ENCODE measurements at regions not wholly inside any gene's neighbourhood (a gene's known extent, or its start where the extent isn't known, plus 50 kb on each side); places are given as distances from the start of the nearest gene placed in this dataset.

DNA sequence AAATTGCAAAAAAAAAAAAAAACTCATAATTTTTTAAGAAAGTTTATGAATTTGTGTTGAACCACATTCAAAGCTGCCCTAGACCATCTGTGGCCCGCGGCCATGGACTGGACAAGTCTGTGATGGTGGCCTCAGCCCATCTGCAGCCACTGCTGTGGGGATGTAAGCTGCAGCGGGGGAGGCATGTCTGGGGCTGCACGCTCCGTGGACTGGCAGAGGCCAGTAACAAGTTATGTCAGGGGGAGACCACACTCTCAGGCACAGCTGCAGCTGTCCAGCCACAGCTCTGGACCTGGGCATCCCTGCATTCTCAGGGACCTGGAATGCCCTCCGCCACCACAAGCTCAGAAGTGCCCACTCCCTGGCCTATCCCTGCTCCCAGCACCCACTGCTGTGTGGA lies 1272.3 kb upstream of the CDH9 start:
- H4K5ac ChIP-seq (ENCODE audit: insufficient read length, low read depth, low read length), result no peak overlapping the region
- H3K4me3 ChIP-seq (ENCODE audit: extremely low read depth in 1 of 4, insufficient read depth in 2 of 4, low read depth in 3 of 4, low read length in 4 of 4), result no peak overlapping the region
- no peak overlapping the region for H3K14ac ChIP-seq (ENCODE audit: insufficient read length)
- no peak overlapping the region for H3K27ac ChIP-seq (ENCODE audit: low read depth, low read length)
- no peak overlapping the region for H3K18ac ChIP-seq (ENCODE audit: extremely low read depth, low read length)
- no peak overlapping the region for H2BK12ac ChIP-seq (ENCODE audit: low read depth, low read length)
- H2BK20ac ChIP-seq (ENCODE audit: low read length), result no peak overlapping the region
- TF ChIP-seq SIN3A (conservative IDR thresholded peaks at IDR 0.05 in 1 of 2, IDR thresholded peaks at IDR 0.05 in 1 of 2; ENCODE audit: low read depth in 1 of 2, low read length in 2 of 2), result no peak
- no peaks in the 10 kb centered on the region for H3K27me3 ChIP-seq (replicated peaks in 1 of 4; ENCODE audit: control insufficient read depth in 3 of 4, extremely low read depth in 1 of 4, insufficient read depth in 3 of 4, low read length in 3 of 4)
- no peaks in the 10 kb centered on the region for H3K79me2 ChIP-seq (ENCODE audit: control insufficient read depth in 1 of 2, insufficient read depth in 2 of 2, low read length in 2 of 2)
- H3K36me3 ChIP-seq (ENCODE audit: control insufficient read depth in 2 of 4, insufficient read depth in 4 of 4, low read length in 3 of 4), result no peaks in the 10 kb centered on the region
- H2AFZ ChIP-seq (ENCODE audit: low read length), result no peak overlapping the region
- H2BK120ac ChIP-seq (replicated peaks; ENCODE audit: low read depth, low read length), result no peak overlapping the region
- no peaks in the 10 kb centered on the region for H3K4me1 ChIP-seq (replicated peaks in 1 of 4; ENCODE audit: control insufficient read depth in 3 of 4, insufficient read depth in 4 of 4, low read length in 3 of 4)
- no peak overlapping the region for H3K56ac ChIP-seq (replicated peaks; ENCODE audit: insufficient read length, low read depth, low read length)
- DNase-seq (ENCODE audit: low read depth in 1 of 2, low spot score in 2 of 2) (no peak), FAIRE-seq (no peak)
- H3K4ac ChIP-seq (replicated peaks; ENCODE audit: insufficient read length, low read depth, low read length), result no peak overlapping the region
- H4K8ac ChIP-seq (ENCODE audit: extremely low read depth, insufficient read depth, low read length), result no peak overlapping the region
- no peaks in the 10 kb centered on the region; the same call in 1 of the 2 replicates for H3K23me2 ChIP-seq (ENCODE audit: low read depth, low read length)
- POLR2A ChIA-PET (ENCODE audit: partially characterized antibody), result interaction anchor here (0.6 kb wide), 1 partner anchor 83 kb away, joined by 5 read pairs; no protein-coding TSS in a partner anchor
- no peak overlapping the region for H4K91ac ChIP-seq (replicated peaks; ENCODE audit: insufficient read length, low read length)
- H4K20me1 ChIP-seq (replicated peaks in 1 of 2; ENCODE audit: control insufficient read depth in 1 of 2, insufficient read depth in 2 of 2, low read length in 2 of 2), result no peaks in the 10 kb centered on the region
- no peak overlapping the region for H3K9ac ChIP-seq (replicated peaks in 1 of 4; ENCODE audit: extremely low read depth in 1 of 4, low read depth in 3 of 4, low read length in 3 of 4)
- H3K9me3 ChIP-seq (ENCODE audit: insufficient read depth in 2 of 2, low read depth in 1 of 2, low read length in 1 of 2), result no peaks in the 10 kb centered on the region
- H2BK15ac ChIP-seq (ENCODE audit: low read length), result no peak overlapping the region
- H3K4me2 ChIP-seq (ENCODE audit: insufficient read depth in 1 of 2, low read depth in 2 of 2, low read length in 2 of 2), result no peak overlapping the region
- no peak overlapping the region for H2BK5ac ChIP-seq (ENCODE audit: low read depth, low read length)
- no peak overlapping the region for H2AK5ac ChIP-seq (ENCODE audit: low read depth, low read length)
- 100% methylated on average over 6 of the region's 6 CpGs; no CpG with 5 or more reads in 1 of the 2 experiments for WGBS, 2 experiments (ENCODE audit: extremely low coverage in 1 of 2, insufficient coverage in 1 of 2, insufficient read length in 1 of 2, insufficient replicate concordance in 2 of 2, low coverage in 1 of 2, low lambda C conversion rate in 2 of 2, missing lambda C conversion rate in 1 of 2)
- H3K23ac ChIP-seq (ENCODE audit: insufficient read length), result no peak overlapping the region
- no peaks in the 10 kb centered on the region for H3K79me1 ChIP-seq (ENCODE audit: low read depth, low read length)
- CTCF ChIA-PET (ENCODE audit: partially characterized antibody), result interaction anchor here (0.8 kb wide), 1 partner anchor 62 kb away, joined by 3 read pairs; no protein-coding TSS in a partner anchor

Measured in H1 (cell line).